DND-41 (cell line): ENCODE measurements at regions not wholly inside any gene's neighbourhood (a gene's known extent, or its start where the extent isn't known, plus 50 kb on each side); places are given as distances from the start of the nearest gene placed in this dataset.
A peak's percentile ranks its signal among the peaks of the same experiment; 100 is the strongest.

Experiments used
- ATAC-seq: fragments of 200-7000 bp; cut with Tn5 transposase; 3 replicates; pipeline ENCODE4 v1.9.1; 2021; ENCODE audit warnings: low read depth; ENCODE audit not compliant: insufficient read depth
- DNase-seq: peaks from one replicate; pipeline ENCODE4 v3.0.0-alpha.2; 2020
- H2AFZ ChIP-seq: 2 replicates; pipeline ENCODE4 v1.6.0; 2012; ENCODE audit warnings: low read depth, low read length
- H3K27ac ChIP-seq: 2 replicates; pipeline ENCODE4 v1.5.1; 2012; ENCODE audit warnings: low read length, inconsistent platforms
- H3K27me3 ChIP-seq: fragments of 200-600 bp; sonication (generic); 2 replicates; pipeline ENCODE4 v1.6.0; 2012; ENCODE audit warnings: low read length, mild to moderate bottlenecking, inconsistent platforms; ENCODE audit not compliant: insufficient read depth, poor library complexity
- H3K36me3 ChIP-seq: 2 replicates; pipeline ENCODE4 v1.5.1; 2012; ENCODE audit warnings: low read length, inconsistent platforms; ENCODE audit not compliant: insufficient read depth
- H3K4me1 ChIP-seq: 2 replicates; pipeline ENCODE4 v1.5.1; 2012; ENCODE audit warnings: mild to moderate bottlenecking, low read length; ENCODE audit not compliant: insufficient read depth
- H3K4me2 ChIP-seq: 2 replicates; pipeline ENCODE4 v1.6.0; 2012; ENCODE audit warnings: mild to moderate bottlenecking, moderate library complexity, low read length, inconsistent platforms; ENCODE audit not compliant: insufficient read depth
- H3K4me3 ChIP-seq, 2 experiments: fragments of 200-600 bp in 1 of 2; shearing (Covaris generic) in 1 of 2; 2 replicates each; pipeline ENCODE4 v1.5.1; 2012 to 2016; ENCODE audit warnings: inconsistent platforms in 2 of 2, low read length in 2 of 2, mild to moderate bottlenecking in 2 of 2, low read depth in 1 of 2, moderate library complexity in 1 of 2
- H3K79me2 ChIP-seq: 2 replicates; pipeline ENCODE4 v1.6.0; 2012; ENCODE audit warnings: low read length, inconsistent platforms; ENCODE audit not compliant: insufficient read depth
- H3K9ac ChIP-seq: 2 replicates; pipeline ENCODE4 v1.6.0; 2012; ENCODE audit warnings: low read depth, mild to moderate bottlenecking, inconsistent platforms, low read length, moderate library complexity
- H3K9me3 ChIP-seq: 2 replicates; pipeline ENCODE4 v1.5.1; 2012; ENCODE audit warnings: low read length, moderate library complexity, mild to moderate bottlenecking, inconsistent platforms; ENCODE audit not compliant: insufficient read depth, severe bottlenecking
- H4K20me1 ChIP-seq: 2 replicates; pipeline ENCODE4 v1.6.0; 2012; ENCODE audit warnings: low read length; ENCODE audit not compliant: insufficient read depth
- EZH2 ChIP-seq: IDR thresholded peaks from 3 replicates; pipeline ENCODE4 v1.6.1; 2012; ENCODE audit warnings: borderline replicate concordance, low read depth, mild to moderate bottlenecking, moderate library complexity, low read length, inconsistent platforms; ENCODE audit not compliant: severe bottlenecking
- TF ChIP-seq, protein P1 (sequence below): IDR thresholded peaks from 2 replicates; pipeline ENCODE4 v1.5.1; 2012; ENCODE audit warnings: borderline replicate concordance, low read length, moderate library complexity, mild to moderate bottlenecking; ENCODE audit not compliant: poor library complexity, severe bottlenecking; ENCODE audit errors: extremely low read depth

DNA sequence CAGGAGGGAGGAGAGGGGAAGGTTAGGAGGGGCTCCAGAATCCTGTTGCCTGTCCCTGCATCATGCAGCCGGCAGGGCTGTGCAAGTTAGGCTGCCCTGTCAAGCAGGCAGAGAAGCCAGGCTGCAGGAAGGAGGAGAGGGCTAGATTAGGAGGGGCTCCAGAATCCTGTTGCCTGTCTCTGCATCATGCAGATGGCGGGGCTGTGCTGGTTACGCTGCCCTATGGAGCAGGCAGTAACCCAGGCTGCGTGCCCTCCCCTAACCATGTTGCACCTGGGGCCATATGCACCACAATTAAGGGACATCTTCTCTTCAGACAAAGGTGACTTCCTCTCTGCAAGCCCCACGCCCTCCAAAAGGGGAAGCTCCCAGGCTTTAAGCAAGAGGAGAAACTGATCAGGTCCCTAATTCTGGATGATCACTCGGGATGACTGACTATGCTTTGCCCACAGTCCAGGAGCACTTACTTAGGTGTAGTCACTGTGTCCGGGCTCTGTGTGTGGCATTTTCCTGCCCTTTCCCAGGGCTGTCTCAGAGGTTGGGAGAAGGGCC is 457.4 kb downstream of the SETD4 start:
- H3K4me2 ChIP-seq: no peak overlapping the region

DNA sequence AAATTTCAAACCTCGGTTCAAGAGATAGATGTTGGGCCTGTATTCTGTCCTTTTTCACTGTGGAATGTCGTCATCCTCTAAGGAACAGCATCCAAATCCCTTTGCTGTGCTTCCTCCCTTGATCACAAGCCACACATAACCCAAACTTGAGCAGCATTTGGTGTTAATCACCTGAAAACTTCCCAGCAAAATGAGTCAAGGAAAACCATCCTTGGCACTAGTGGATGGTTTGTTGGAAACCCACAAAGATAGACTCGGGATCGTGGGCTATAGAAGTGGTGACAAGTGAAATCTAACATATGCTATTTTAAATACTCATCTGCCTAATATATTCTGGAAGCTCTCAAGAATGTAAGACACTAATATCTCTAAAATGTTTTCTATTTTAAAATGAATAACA is 459.1 kb downstream of the SETD4 start:
- Histone ChIP-seq H4K20me1 (no peaks in the 10 kb centered on the region), H3K79me2 (no peaks in the 10 kb centered on the region), H3K4me3 (no peak overlapping the region), H3K9me3 (no peaks in the 10 kb centered on the region), H3K27me3 (no peaks in the 10 kb centered on the region), H3K9ac (no peak overlapping the region), H2AFZ (no peak overlapping the region), H3K36me3 (no peaks in the 10 kb centered on the region), H3K4me1 (0 out of 2 replicates have a peak, but pooled peaks cover 3% of the 10 kb centered on the region), H3K27ac (no peak overlapping the region), H3K4me2 (no peak overlapping the region)
- ATAC-seq (no peak), DNase-seq (no peak)
- TF ChIP-seq, protein P1, sequence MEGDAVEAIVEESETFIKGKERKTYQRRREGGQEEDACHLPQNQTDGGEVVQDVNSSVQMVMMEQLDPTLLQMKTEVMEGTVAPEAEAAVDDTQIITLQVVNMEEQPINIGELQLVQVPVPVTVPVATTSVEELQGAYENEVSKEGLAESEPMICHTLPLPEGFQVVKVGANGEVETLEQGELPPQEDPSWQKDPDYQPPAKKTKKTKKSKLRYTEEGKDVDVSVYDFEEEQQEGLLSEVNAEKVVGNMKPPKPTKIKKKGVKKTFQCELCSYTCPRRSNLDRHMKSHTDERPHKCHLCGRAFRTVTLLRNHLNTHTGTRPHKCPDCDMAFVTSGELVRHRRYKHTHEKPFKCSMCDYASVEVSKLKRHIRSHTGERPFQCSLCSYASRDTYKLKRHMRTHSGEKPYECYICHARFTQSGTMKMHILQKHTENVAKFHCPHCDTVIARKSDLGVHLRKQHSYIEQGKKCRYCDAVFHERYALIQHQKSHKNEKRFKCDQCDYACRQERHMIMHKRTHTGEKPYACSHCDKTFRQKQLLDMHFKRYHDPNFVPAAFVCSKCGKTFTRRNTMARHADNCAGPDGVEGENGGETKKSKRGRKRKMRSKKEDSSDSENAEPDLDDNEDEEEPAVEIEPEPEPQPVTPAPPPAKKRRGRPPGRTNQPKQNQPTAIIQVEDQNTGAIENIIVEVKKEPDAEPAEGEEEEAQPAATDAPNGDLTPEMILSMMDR: no peak
- TF ChIP-seq EZH2: no peak

More for the DNA sequence above, 457.4 kb downstream of the SETD4 start:
- Histone ChIP-seq H2AFZ (no peak overlapping the region), H3K27me3 (no peaks in the 10 kb centered on the region), H3K9me3 (peaks cover 4% of the 10 kb centered on the region), H3K9ac (no peak overlapping the region), H3K79me2 (no peaks in the 10 kb centered on the region), H3K36me3 (no peaks in the 10 kb centered on the region), H3K27ac (no peak overlapping the region), H3K4me3 (no peak overlapping the region), H3K4me1 (0 out of 2 replicates have a peak, but pooled peaks cover 3% of the 10 kb centered on the region), H4K20me1 (no peaks in the 10 kb centered on the region)
- TF ChIP-seq, protein P1: no peak
- TF ChIP-seq EZH2: no peak
- peak; percentile 63 for ATAC-seq
- peak; percentile 31 for DNase-seq

DNA sequence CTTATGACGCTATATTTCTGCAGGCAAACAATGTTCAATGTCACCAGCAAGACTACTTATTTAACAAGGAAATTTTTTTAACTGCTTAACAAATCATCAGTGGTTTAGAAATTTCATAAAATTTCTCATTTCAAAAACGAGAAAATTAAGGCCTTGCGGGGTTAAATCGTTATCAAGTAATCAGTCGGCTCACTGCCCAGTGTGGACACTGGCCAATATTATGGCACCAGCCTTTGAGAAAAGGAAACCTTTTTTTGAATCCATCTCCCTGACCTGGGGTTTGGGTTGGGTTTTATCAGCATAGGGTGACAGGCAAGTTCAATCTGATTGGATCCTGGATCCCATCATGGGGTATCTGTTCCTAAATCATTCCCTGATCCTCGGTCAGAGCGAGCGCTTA is 461.2 kb downstream of the SETD4 start:
- no peak overlapping the region for H3K4me3 ChIP-seq
- no peaks in the 10 kb centered on the region for H3K36me3 ChIP-seq
- no peaks in the 10 kb centered on the region for H3K27me3 ChIP-seq
- H2AFZ ChIP-seq: no peak overlapping the region
- no peak overlapping the region for H3K27ac ChIP-seq
- ATAC-seq: no peak
- H3K79me2 ChIP-seq: no peaks in the 10 kb centered on the region
- TF ChIP-seq, protein P1: no peak
- TF ChIP-seq EZH2: no peak
- no peaks in the 10 kb centered on the region for H4K20me1 ChIP-seq
- H3K4me1 ChIP-seq: 0 out of 2 replicates have a peak, but pooled peaks cover 3% of the 10 kb centered on the region
- H3K9me3 ChIP-seq: no peaks in the 10 kb centered on the region
- H3K4me2 ChIP-seq: no peak overlapping the region
- H3K9ac ChIP-seq: no peak overlapping the region
- no peak for DNase-seq

DNA sequence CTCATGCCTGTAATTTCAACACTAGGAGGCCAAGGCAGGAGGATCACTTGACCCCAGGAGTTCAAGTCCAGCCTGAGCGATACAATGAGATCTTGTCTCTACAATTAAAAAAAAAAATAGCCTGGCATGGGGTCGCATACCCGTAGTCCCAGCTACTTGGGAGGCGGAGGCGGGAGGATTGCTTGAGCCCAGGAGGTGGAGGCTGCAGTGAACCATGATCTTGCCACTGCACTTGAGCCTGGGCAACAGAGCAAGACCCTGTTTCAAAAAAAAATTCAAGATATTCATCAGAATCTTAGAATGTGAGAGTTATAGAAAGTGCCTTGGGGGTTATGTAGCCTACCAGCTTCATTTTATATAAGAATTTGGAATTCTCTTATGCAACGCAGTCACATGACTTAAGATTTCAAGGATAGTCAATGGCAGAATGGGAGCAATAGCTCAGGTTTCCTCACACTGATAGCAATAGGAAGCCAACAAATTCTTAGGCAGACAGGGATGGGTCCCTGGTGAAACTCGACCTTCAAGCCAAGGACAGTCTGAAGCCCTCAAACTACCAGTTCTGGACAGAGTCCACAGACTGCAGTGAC is 462.5 kb downstream of the SETD4 start:
- no peak for ATAC-seq
- no peaks in the 10 kb centered on the region for H3K79me2 ChIP-seq
- no peak for DNase-seq
- H3K4me1 ChIP-seq: 0 out of 2 replicates have a peak, but pooled peaks cover 2% of the 10 kb centered on the region
- H3K36me3 ChIP-seq: no peaks in the 10 kb centered on the region
- H3K27me3 ChIP-seq: no peaks in the 10 kb centered on the region
- H3K9me3 ChIP-seq: no peaks in the 10 kb centered on the region
- no peak overlapping the region for H3K4me3 ChIP-seq
- TF ChIP-seq, protein P1: no peak
- no peak for TF ChIP-seq EZH2
- no peaks in the 10 kb centered on the region for H4K20me1 ChIP-seq
- no peak overlapping the region for H3K27ac ChIP-seq
- H3K9ac ChIP-seq: no peak overlapping the region
- no peak overlapping the region for H2AFZ ChIP-seq
- no peak overlapping the region for H3K4me2 ChIP-seq
